NCI-H526 (cell line): ENCODE measurements at regions not wholly inside any gene's neighbourhood (a gene's known extent, or its start where the extent isn't known, plus 50 kb on each side); places are given as distances from the start of the nearest gene placed in this dataset.

Experiments
- DNase-seq, 2 experiments: peaks; one replicate each; lab custom pipeline; 2025; lab: John Stamatoyannopoulos, UW

DNA sequence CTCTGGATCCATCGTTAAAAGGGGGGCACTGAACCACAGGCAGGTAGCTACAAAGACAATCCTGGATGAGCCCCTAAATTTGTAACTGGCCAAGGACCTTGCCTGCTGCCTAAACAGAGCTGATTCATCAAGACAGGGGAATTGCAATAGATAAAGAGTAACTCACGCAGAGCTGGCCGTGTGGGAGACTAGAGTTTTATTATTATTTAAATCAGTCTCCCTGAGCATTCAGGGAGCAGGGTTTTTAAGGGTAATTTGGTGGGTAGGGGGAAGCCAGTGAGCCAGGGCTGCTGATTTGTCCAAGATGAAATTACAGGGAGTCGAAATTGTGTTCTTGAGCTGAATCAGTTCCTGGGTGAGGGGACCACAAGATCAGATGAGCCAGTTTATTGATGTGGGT is 885.1 kb upstream of the CADM2 start:
- no peak for DNase-seq

DNA sequence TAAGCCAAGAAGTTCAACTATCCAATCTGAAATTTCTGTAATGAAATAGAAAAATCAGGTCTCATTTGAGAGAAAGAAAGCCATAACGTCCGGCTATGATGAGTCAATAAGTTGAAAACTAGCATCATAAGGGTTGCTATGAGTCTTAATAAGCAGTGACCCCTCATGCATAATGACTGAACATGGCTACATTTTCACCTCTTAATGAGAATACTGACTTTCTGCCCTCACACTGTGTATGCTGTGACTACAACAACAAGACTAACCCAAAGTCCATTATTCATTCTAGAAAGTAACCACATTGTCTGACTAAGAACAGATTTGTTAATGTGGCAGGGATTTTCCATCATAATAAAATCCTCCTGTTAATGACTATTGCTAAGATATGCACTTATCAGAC is 884.0 kb upstream of the CADM2 start:
- no peak for DNase-seq

DNA sequence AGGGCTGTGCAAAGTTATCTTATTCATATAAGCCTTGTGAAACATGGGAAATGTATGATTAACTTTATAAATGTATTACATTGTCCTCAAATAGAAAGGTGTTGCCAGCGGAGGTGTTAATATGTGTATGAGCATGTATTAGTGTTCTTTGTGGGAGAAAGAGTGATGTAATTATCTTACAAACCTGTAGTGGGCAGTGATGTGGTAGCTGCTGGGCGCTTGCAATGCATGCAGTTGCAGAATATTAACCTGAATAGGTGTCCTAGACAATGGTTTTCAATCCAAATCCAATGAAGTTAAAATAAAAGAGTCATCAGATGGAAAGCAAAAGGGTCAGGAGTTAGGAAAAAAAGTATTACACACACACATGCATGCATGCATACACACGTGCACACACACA is 881.3 kb upstream of the CADM2 start:
- DNase-seq = no peak

DNA sequence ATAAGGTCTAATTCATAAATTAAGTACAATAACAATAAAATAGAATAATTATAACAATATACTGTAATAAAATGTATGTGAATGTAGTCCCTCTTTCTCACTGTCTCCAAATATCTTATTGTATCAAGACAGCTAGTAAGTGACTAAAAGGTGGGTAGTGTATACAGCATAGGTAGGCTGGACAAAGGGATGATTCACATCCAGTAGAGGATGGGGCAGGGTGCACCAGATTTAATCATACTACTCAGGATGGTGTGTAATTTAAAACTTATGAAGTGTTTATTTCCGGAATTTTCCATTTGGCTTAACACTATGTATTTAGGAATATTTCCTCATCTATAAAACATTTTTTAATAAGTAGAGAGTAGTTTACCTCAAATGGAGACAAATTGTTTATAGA is 876.1 kb upstream of the CADM2 start:
- no peak for DNase-seq

- no peak for DNase-seq
These were observed 865.9 kb upstream of the CADM2 start for GRCh38 chr3:84092907-84093306.

GRCh38 chr3:84096188-84096587 is 862.6 kb upstream of the CADM2 start:
- no peak for DNase-seq

DNA sequence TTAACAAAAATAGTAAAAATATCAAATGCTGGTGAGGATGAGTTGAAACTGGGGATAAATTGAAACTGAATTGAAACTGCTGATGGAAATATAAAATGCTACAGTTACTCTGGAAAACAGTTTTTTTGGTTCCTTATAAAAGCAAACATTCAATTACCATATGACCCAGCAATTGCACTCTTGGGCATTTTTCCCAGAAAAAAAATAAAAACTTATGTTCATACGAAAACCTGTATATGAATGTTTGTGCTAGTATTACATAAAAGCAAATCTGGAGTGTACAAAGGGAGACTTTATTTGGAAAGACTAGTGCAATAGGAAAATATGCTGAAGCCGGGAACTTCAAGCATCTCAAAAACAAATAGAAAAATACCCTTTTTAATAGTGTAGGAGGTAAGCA is 857.9 kb upstream of the CADM2 start:
- DNase-seq = no peak

DNA sequence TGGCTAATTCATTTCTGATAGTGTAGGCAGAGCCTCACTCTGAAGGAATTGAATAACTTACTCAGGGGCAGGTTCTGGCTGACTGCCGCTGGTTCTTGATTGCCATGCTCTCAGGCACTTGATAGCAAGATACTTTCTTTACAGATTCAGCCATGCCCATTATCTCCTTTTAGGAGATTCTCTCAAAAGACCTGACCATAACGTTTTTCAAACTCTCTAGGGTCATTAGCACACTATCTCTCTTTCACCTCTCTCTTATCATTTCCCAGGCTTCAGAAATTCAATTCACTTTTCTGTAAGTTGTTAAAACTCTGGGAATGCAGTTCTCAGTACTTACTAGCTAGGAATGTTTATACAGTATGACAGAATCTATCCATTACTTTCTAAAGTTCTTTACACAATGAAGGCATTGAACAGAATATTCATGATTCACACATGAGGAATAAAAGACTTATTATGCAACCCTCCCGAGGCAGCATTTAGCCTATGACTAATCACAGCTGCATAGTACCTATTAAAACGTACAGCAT is 850.3 kb upstream of the CADM2 start:
- DNase-seq = peak; percentile 0 to 1

- DNase-seq = no peak
These were observed 848.9 kb upstream of the CADM2 start for GRCh38 chr3:84109911-84110310.

GRCh38 chr3:84110787-84111186 is 848.0 kb upstream of the CADM2 start:
- DNase-seq = no peak

GRCh38 chr3:84125201-84125721 is 833.5 kb upstream of the CADM2 start:
- DNase-seq = no peak

- no peak for DNase-seq
These were observed 833.0 kb upstream of the CADM2 start for GRCh38 chr3:84125760-84126159.

- DNase-seq = no peak
These were observed 832.6 kb upstream of the CADM2 start for GRCh38 chr3:84126160-84126559.

GRCh38 chr3:84128024-84128423 is 830.8 kb upstream of the CADM2 start:
- no peak for DNase-seq

DNA sequence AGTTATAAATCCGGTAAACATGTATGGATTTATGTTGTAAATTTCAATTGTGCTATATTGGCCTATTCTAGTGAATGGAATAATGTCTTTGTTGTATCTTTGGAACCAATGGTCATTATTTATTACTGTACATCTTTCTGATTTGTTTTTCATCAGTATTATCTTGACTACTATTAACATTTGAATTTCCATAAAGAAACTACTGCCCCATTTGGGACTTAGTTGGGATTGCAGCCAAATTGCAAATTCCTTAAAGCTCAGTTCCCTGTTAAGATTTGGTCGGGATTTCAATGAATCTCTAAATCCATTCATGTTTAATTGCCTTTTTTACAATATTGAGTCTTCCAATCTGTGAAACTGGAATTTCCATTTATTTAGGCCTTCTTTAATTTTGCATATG is 822.4 kb upstream of the CADM2 start:
- DNase-seq = peak in 1 of 2 experiments; percentile 0

DNA sequence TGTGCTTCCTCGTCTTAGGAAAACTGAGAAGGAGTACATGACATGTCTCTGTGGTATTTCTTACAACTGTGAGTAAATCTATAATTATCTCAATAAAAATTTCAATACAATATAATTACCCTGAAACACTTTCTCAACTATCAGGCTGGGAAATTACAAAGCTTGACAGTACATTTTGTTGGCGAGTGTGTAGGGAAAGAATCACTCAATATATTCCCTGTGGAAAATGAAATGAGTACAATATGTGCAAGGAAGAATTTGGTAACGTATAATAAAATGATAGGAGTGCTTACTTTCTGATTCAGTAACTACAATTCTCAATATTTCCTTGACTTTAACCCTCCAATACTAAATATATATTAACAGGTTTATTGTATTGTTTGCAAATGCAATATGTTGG is 818.2 kb upstream of the CADM2 start:
- no peak for DNase-seq

GRCh38 chr3:84141571-84141970 is 817.2 kb upstream of the CADM2 start:
- no peak for DNase-seq

DNA sequence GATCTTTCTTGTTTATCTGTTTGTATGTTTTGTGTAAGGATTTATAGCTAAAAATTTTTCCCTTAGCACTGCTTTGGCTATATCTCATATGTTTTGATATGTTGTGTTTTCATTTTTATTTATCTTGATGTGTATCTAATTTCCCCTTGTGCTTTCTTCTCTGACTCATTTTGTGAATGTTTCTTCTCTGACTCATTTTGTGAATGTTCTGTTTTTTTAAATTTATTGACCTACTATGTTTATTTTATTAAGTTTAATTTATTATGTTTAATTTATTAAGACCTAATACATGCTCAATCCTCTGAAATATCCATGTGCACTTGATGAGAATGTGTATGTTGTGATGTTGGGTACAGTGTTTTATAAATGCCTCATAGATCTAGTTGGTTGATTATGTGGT is 793.5 kb upstream of the CADM2 start:
- DNase-seq = no peak

DNA sequence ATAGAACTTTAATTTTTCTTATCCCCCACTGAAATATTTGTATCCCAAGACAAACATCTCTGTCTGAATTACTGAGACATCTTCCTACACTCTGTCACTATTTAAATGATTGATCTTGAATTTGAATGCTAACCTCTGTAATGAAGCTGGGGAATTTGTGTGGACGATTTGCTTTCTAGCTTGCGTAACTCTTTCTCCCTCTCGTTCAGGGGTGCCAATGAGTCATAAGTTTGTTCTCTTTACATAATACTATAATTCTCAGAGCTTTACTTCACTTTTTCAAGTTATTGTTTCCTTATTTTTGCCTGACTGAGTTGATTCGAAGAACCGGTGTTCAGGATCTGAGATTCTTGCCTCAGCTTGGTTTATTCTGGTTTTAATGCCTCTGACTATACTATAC is 783.3 kb upstream of the CADM2 start:
- no peak for DNase-seq

- DNase-seq = no peak
These were observed 773.9 kb upstream of the CADM2 start for GRCh38 chr3:84184937-84185336.

DNA sequence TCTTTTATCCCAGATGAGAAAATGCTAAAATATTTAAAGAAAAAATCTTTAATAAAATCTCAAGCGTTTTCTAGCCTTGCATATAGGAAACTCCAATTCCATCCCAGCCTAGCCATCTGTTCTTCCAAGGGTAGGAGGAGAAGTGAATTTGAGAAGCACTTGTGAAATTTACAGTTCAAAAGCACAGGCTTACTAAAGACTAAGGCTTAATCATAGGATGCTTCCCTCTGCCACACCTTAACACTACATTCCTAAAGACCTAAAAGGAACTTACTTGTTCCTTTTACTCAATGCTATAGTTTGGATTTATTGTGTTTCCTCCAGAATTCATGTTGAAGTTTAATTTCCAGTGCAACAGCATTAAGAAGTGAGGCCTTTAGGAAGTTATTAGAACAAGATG is 764.8 kb upstream of the CADM2 start:
- DNase-seq = no peak

DNA sequence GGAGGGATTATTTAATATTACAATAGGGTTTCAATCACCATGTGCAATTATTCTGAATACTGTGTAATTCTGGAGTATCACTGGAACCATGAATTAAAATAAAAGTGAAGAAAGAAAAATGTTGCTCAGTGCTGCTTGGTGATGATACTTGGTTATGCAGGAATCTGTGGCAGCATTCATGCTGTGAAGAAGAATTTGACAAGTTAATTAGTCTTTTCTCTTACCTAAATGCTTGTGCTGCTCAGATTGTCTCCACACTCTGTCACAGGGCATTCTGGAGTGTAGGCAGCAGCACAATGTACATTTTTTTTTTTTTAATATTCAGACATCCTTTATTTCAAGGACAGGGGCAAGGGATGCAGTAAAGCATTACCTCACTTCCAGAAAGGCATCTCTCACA is 749.3 kb upstream of the CADM2 start:
- no peak for DNase-seq

GRCh38 chr3:84223512-84223911 is 735.3 kb upstream of the CADM2 start:
- DNase-seq = no peak

DNA sequence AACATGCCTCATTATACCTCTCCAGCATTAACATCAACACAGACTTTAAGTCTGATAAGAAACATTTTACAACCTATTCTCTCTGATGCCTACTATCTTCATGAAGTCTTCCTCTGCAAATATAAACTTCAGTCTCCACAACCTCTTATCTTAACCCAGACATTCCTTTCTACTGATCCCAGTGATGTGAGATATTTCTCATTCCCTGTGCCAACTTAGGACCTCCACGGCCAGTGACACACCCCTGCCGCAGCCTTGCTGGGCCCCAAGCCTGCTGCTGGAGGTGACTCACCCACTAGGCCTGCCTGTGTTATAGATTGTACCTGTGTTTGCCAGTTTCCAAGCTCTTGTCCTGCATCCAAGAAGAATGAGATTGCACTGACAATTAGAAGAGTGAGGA is 734.5 kb upstream of the CADM2 start:
- no peak for DNase-seq

DNA sequence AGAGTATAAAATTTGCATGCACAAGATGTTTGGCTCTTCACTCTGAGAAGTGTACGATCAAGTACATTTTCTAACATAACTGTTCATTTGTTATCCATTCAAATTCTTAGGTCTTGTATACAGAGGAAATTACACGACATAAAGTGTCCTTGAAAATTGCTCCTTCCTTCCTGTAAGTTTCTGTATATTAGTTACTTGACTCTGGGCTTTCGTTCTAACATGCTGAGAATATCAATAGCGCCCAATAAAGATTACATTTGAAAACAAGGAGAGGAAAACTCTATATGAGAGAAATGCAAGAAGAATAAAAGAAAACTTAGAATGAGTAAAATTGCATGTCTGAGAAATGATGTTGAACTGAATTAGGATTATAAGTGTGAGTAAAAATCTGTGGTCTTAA is 722.5 kb upstream of the CADM2 start:
- no peak for DNase-seq
